GM23248 (cell line): ENCODE measurements at regions not wholly inside any gene's neighbourhood (a gene's known extent, or its start where the extent isn't known, plus 50 kb on each side); places are given as distances from the start of the nearest gene placed in this dataset.

ENCODE experiments used
- EZH2 ChIP-seq: fragments of 200-600 bp; sonication (generic); IDR thresholded peaks from 2 replicates; pipeline ENCODE4 v1.6.1; 2018; ENCODE audit warnings: antibody characterized with exemption, mild to moderate bottlenecking; ENCODE audit not compliant: insufficient read depth, poor library complexity, severe bottlenecking
- EZH2phosphoT487 ChIP-seq: fragments of 200-600 bp; sonication (generic); IDR thresholded peaks from 2 replicates; pipeline ENCODE4 v1.6.1; 2018; ENCODE audit warnings: antibody characterized with exemption, moderate library complexity, mild to moderate bottlenecking, low read depth; ENCODE audit not compliant: insufficient read depth

DNA sequence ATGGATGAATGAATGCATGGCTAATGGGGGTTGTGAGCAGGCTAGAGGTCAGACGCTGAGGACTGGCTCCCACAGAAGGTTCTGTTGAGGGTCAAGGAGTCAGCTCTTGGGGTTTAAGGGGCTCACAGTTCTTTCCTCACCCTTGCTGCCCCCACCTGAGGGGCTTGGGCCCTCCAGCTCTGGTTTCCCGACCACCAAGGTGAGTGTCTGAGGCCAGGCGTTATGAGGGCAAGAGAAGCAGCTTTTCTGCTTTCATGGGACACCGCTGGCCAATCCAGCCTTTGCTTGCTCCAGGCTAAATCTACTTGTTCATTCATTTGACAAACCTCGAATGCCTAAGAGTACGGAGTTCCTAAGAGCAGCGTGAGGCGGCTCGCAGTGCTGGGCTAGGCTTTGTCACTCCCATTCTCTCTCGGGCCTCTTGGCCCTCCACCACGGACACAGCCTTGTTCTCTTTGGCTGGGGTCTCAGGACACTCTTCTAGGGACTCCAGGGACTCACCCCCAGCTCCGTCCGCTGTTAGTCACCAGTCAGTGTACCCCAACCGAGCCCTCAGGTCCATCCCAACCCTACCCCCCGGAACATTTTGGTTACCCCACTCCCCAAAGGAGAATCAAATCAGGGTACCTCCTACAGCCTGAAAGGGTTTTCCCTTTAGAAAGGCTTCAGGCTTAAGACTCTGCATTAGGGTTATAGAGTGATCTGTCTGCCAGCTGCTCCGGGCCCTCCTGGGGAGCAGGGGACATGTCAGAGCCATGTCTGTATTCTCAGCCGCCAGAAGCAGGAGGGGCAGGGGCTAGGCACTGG lies 210.1 kb upstream of the MVB12B start:
- TF ChIP-seq EZH2phosphoT487 (no peak), EZH2 (no peak)
